ENCODE measurements at regions not wholly inside any gene's neighbourhood (a gene's known extent, or its start where the extent isn't known, plus 50 kb on each side); places are given as distances from the start of the nearest gene placed in this dataset.

- Histone ChIP-seq H3K27ac (ENCODE audit: low read length) (no peak overlapping the region), H3K36me3 (ENCODE audit: control insufficient read depth, insufficient read depth, low read length) (no peaks in the 10 kb centered on the region), H3K27me3 (ENCODE audit: control insufficient read depth, insufficient read depth, low read length) (no peaks in the 10 kb centered on the region), H3K9me3 (ENCODE audit: control insufficient read depth, insufficient read depth, low read length) (peaks cover 9% of the 10 kb centered on the region), H3K4me3 (ENCODE audit: low read length) (no peak overlapping the region), H3K4me1 (ENCODE audit: control insufficient read depth, insufficient read depth, low read length) (no peaks in the 10 kb centered on the region)
- Mint-ChIP-seq H3K36me3 (peaks cover 5% of the 10 kb centered on the region), H3K27ac (no peak overlapping the region), H3K9me3 (peaks cover 6 to 8% of the 10 kb centered on the region in 2 donors), H3K4me3 (no peak overlapping the region), H3K27me3 (ENCODE audit: low read depth in 2 of 2) (no peaks in the 10 kb centered on the region), H3K4me1 (no peaks in the 10 kb centered on the region)
- TF ChIP-seq CTCF (IDR thresholded peaks at IDR 0.05), result no peak
- intact Hi-C loops (cut with micrococcal nuclease), result no loop called here
- DNase-seq (no peak), ATAC-seq (peak in 1 of 3 donors; percentile 39)
- WGBS (ENCODE audit: insufficient coverage), result 78% methylated on average over 3 of the region's 3 CpGs
Observed at GRCh38 chr5:130323804-130324454, 419.7 kb downstream of the CHSY3 start.

GRCh38 chr5:130321931-130322330 is 417.7 kb downstream of the CHSY3 start:
- no peak overlapping the region for H3K27ac ChIP-seq (ENCODE audit: low read length)
- H3K9me3 Mint-ChIP-seq, result peaks cover 5 to 6% of the 10 kb centered on the region in 2 donors
- peaks cover 9% of the 10 kb centered on the region for H3K9me3 ChIP-seq (ENCODE audit: control insufficient read depth, insufficient read depth, low read length)

GRCh38 chr5:130316971-130317680 is 412.9 kb downstream of the CHSY3 start:
- Histone ChIP-seq H3K36me3 (ENCODE audit: control insufficient read depth, insufficient read depth, low read length) (no peaks in the 10 kb centered on the region), H3K4me1 (ENCODE audit: control insufficient read depth, insufficient read depth, low read length) (no peaks in the 10 kb centered on the region), H3K27me3 (ENCODE audit: control insufficient read depth, insufficient read depth, low read length) (no peaks in the 10 kb centered on the region), H3K27ac (ENCODE audit: low read length) (no peak overlapping the region), H3K9me3 (ENCODE audit: control insufficient read depth, insufficient read depth, low read length) (no peaks in the 10 kb centered on the region), H3K4me3 (ENCODE audit: low read length) (no peak overlapping the region)
- intact Hi-C loops (cut with micrococcal nuclease), result no loop called here
- H3K4me3 Mint-ChIP-seq, result no peak overlapping the region
- H3K9me3 Mint-ChIP-seq, result peaks cover 15 to 16% of the 10 kb centered on the region in 2 donors
- H3K27ac Mint-ChIP-seq, result no peak overlapping the region
- no peaks in the 10 kb centered on the region for H3K36me3 Mint-ChIP-seq
- no peaks in the 10 kb centered on the region for H3K27me3 Mint-ChIP-seq (ENCODE audit: low read depth in 2 of 2)
- no peak for ATAC-seq
- DNase-seq, result no peak
- H3K4me1 Mint-ChIP-seq, result no peaks in the 10 kb centered on the region
- TF ChIP-seq CTCF (IDR thresholded peaks at IDR 0.05), result no peak
- WGBS (ENCODE audit: insufficient coverage), result 80% methylated on average over 5 of the region's 7 CpGs

More at GRCh38 chr5:130321931-130322330, 417.7 kb downstream of the CHSY3 start:
- H3K36me3 Mint-ChIP-seq, result peaks cover 5% of the 10 kb centered on the region
- no peaks in the 10 kb centered on the region for H3K4me1 Mint-ChIP-seq
- intact Hi-C loops (cut with micrococcal nuclease), result no loop called here
- H3K4me3 Mint-ChIP-seq, result no peak overlapping the region
- Histone ChIP-seq H3K36me3 (ENCODE audit: control insufficient read depth, insufficient read depth, low read length) (no peaks in the 10 kb centered on the region), H3K4me3 (ENCODE audit: low read length) (no peak overlapping the region), H3K4me1 (ENCODE audit: control insufficient read depth, insufficient read depth, low read length) (no peaks in the 10 kb centered on the region), H3K27me3 (ENCODE audit: control insufficient read depth, insufficient read depth, low read length) (no peaks in the 10 kb centered on the region)
- DNase-seq, result no peak
- H3K27me3 Mint-ChIP-seq (ENCODE audit: low read depth in 2 of 2), result no peaks in the 10 kb centered on the region
- TF ChIP-seq CTCF (IDR thresholded peaks at IDR 0.05), result no peak
- no peak for ATAC-seq
- H3K27ac Mint-ChIP-seq, result no peak overlapping the region

Measured in natural killer cell (primary cell).